NCI-H1417 treated with DMSO at 0.1 percent for 48 hours (cell line): ENCODE measurements at regions not wholly inside any gene's neighbourhood (a gene's known extent, or its start where the extent isn't known, plus 50 kb on each side); places are given as distances from the start of the nearest gene placed in this dataset.
"Not testable (repeated sequence)": the region's sequence is repeated elsewhere in the genome, so short reads cannot be mapped to it uniquely, and the experiment has no call there.

Experiments
- DNase-seq: peaks from one replicate; lab custom pipeline; 2025; lab: John Stamatoyannopoulos, UW

GRCh38 chr4:126850286-126850685 is 782.5 kb upstream of the INTU start:
- no peak for DNase-seq

DNA sequence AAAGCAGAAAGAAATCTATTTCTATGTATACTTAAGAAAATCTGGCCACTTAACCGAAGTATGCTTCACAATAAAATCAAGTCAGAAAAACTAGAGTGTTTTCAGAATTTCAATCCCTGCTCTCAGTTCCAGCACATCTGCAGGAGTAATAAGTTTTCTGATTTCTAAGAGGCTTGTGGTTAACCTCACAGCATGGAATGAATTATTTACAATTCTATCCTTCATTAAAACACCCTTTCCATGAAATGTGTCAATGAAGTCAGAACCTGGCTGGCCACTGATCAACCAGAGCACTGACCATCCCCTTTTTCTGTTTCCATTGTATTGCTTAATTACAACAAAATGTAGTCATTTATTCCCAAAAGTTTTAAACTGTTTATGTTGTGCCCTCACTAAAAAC is 781.4 kb upstream of the INTU start:
- no peak for DNase-seq

DNA sequence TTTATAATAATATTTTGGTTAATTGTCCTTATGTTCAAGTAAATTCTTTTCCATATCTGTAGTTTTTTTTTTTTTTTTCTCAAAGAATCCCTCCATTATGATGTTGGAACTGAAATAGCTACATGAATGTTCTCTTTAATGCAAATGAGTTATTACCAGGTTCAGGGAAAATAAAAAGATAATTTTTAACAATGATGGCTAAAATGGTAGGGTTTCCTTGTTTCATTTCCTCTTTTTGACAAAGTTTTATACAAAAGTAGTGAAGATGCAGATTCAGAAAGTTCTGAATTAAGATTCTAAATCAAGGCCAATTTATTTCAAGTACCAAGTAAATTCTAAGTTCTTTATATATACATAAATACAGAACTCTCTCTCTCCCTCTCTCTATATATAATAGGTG is 779.0 kb upstream of the INTU start:
- no peak for DNase-seq

- DNase-seq, result no peak
Measured at GRCh38 chr4:126856906-126857305, 775.9 kb upstream of the INTU start.

DNA sequence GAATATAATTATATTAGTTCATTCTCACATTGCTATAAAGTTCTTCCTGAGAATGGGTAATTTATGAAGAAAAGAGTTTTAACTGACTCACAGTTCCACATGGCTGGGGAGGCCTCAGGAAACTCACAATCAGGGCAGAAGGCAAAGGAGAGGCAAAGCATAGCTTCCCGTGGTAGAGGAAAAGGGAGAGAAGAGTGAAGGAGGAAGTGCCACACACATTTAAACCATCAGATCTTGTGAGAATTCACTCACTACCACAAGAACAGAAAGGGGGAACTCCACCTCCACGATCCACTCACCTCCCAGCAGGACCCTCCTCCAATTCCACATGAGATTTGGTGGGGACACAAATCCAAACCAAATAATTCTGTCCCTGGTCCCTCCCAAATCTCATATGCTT is 773.4 kb upstream of the INTU start:
- DNase-seq, result no peak

GRCh38 chr4:126859872-126860271 is 772.9 kb upstream of the INTU start:
- no peak for DNase-seq

DNA sequence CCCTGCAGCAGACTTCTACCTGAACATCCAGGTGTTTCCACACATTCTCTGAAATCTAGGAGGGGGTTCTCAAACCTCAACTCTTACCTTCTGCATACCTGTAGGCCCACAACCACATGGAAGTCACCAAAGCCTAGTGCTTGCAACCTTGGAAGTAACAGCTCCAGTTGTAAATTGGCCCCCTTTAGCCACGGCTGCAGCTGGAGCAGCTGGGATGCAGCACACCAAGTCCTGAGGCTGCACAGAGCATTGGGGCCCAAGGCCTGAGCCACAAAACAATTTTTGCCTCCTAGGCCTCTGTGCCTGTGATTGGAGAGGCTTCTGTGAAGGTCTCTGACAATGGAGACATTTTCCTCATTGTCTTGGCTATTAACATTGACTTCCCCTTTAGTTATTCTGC is 772.4 kb upstream of the INTU start:
- no peak for DNase-seq

DNA sequence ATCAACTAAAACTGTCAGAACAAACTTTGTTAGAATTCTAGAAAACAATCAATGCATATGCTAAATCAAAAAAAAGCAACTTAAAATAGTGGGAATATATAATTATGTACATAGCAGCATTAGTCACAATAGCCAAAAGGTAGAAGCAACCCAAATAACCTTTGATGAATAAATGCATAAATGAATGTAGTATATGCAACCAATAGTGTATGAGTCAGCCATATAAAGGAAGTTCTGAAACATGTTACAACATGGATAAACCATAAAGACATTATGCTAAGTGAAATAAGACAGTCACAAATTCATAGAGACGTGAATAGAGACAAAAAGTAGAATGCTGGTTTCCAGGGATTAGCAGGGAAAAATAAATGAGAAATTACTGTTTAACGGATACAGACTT is 762.8 kb upstream of the INTU start:
- no peak for DNase-seq

GRCh38 chr4:126871810-126872209 is 760.9 kb upstream of the INTU start:
- no peak for DNase-seq

GRCh38 chr4:126874533-126874932 is 758.2 kb upstream of the INTU start:
- DNase-seq, result no peak

DNA sequence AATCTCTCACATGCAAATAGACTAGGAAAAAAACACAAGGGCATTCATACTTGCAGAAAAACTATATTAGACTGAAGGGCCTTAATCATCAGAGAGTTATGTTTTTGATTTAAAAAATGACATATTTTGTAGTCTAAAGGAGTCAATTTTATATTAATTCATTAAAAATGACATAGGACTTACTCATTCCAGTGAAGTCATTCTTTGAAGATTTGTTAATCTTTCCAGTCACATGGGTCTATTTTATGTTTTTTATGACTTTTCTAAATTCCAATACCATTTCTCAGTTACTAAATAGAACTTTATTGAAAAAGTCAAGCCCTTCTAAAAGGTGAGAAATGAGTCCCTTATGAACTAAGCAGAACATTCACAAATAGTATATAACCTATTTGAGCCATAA is 743.8 kb upstream of the INTU start:
- no peak for DNase-seq

DNA sequence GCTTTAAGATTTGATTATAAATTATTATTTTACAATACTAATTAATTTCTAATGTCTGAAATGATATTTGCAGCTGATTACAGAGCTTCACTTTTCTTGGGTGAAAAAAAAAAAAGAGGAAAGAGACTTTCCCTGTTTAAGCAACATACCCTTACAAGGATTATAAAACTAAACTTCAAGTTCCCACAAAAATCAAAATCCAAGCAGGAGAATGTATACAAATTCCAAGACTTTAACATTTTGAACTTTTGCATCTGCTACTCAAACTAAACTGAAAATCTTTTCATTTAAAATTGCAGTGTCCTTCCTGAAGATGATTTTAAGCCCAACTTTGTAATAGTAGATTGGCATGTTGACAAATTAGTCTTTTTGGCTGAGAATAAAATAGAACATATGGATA is 742.4 kb upstream of the INTU start:
- no peak for DNase-seq

GRCh38 chr4:126890994-126891393 is 741.8 kb upstream of the INTU start:
- no peak for DNase-seq

DNA sequence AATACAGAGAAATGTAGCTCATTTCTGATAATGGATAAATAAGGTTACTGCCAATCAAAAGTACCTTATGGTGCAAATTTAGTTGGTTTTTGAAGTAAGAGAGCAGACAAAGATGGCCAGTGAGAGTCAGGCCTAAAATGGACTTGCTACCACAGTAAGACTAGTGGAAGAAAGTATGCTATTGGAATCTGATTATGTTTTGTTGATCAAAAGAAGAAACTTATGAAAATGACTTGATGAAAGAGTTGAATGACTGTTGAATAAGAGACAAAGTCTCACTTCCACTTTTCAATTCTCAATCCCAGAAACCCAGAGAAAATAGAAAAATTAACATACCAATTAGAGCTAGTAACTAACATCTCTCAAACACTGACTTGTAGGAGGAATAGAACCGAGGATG is 737.8 kb upstream of the INTU start:
- no peak for DNase-seq

DNA sequence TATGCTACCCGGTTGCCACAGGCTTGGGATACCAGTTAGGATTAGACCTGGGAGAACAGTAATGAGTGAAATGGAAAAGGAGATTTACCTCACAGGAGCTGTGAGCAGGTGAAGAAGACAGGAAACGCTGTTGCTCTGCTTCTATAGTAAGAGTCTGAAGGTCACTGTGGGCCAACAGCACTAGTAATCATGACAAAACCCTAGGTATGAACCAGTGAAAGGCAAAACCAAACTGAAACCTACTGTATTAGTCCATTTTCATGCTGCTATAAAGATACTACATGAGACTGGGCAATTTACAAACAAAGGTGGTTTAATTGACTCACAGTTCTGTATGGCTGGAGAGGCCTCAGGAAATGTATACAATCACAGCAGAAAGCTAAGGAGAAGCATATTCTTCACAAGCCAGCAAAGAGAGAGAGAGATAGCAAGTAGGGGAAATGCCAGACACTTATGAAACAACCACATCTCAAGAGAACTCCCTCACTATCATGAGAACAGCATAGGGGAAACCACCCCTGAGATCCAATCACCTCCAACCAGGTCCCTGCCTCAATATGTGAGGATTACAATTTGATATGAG is 736.7 kb upstream of the INTU start:
- DNase-seq, result no peak

DNA sequence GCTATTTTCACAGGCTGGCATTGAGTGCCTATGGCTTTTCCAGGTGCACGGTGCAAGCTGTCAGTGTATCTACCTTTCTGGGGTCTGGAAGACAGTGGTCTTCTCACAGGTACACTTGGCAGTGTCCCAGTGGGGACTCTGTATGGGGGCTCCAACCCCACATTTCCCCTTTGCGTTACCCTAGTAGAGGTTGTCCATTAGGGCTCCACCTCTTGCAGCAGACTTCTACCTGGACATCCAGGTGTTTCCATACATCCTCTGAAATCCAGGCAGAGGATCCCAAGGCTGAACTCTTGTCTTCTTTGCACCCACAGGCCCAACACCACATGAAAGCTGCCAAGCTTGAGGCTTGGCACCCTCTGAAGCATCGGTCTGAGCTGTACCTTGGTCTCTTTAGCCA is 735.7 kb upstream of the INTU start:
- DNase-seq, result no peak

DNA sequence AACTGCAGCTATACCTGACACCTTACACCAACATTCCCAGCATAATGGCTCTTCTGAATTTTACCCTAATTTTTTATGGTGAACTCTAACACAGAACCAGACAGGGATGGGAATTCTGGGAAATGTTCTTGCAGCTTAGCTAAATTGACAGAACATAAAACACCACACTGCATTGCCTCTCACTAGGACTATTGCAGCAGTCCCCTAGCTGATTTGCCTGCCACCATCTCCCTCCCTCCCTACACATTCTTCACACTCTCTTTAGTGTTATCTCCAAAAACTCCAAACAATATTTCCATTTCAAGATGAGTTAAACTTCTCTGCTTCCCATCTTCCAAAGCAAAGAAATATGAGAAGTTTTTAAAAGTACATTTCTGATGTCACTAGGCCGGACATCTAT is 733.9 kb upstream of the INTU start:
- DNase-seq, result no peak

- no peak for DNase-seq
Measured at GRCh38 chr4:126899331-126899801, 733.4 kb upstream of the INTU start.

DNA sequence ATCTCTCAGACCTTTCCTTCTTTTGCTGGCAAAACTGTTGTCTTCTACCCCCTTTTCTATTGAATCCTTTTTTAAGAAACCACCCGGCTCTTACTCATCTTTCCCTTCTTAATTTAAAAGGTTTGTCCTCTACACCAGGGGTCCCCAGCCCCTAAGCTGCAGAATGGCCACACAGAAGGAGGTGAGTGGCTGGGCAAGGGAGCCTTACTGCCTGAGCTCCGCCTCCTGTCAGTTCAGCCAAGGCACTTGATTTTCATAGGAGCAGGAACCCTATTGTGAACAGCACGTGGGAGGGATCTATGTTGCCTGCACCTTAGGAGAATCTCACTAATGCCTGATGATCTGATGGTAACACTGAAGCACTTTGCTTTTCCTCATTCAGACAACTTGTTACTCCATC is 726.3 kb upstream of the INTU start:
- no peak for DNase-seq

DNA sequence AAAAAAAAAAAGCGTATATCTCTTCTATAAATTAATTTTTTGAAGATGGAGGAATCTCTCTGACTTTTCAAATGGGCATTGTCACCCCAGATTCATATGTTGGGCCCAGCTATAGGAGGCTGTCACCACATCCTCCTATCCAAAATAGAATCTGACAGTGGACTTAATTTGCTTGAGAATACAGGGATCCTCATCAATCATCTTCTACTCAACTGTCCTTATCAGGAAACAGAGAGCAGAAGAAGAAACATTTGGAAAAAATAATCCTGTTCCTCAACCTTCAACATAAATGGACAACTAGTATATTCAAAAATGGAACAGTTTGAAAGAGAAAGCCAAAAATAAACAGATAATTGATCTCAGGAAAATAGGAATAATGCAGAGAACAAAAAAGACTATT is 725.4 kb upstream of the INTU start:
- no peak for DNase-seq

DNA sequence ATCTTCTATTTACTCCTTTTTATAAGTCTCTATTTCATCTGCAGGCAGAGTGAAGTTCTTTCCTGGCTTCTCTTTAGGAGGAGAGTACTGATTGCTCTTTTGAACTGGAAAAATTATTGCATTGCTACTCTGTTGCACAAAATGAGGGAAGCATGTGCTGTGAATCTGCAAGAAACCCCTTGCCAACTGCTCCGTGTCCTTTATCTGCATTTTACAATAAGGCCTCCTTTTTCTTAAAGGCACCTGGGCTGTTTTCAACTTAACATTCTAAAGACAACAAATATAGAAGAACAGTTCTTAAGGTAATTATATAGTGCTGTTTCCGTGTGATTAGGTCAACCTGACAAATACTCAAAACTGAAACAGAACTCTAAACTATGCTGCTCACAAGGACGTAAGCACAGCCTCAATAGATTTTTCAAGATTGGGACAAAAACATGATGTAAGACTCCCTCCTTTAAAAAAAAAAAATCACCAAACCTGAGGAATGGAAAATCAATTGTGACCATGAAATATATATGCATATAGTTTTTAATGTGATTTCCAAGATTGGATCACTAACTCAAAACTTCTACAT is 716.6 kb upstream of the INTU start:
- DNase-seq, result no peak

GRCh38 chr4:126916626-126917140 is 716.1 kb upstream of the INTU start:
- DNase-seq, result no peak

DNA sequence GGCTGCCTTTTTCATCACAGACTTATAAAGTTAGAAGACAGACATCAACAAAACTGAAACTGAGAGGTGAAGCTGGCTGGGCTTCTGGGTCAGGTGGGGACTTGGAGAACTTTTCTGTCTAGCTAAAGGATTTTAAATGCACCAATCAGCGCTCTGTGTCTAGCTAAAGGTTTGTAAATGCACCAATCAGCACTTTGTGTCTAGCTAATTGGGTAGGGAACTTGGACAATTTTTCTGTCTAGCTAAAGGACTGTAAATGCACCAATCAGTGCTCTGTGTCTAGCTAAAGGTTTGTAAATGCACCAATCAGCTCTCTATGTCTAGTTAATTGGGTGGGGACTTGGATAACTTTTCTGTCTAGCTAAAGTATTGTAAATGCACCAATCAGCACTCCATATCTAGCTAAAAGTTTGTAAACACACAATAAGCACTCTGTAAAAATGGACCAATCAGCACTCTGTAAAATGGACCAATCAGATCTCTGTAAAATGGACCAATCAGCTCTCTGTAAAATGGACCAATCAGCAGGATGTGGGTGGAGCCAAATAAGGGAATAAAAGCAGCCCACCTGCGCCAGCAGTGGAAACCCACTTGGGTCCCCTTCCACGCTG is 710.3 kb upstream of the INTU start:
- not testable (repeated sequence) for DNase-seq

- DNase-seq, result no peak
Measured at GRCh38 chr4:126924237-126924636, 708.5 kb upstream of the INTU start.
